HCT116 (cell line): ENCODE measurements at regions not wholly inside any gene's neighbourhood (a gene's known extent, or its start where the extent isn't known, plus 50 kb on each side); places are given as distances from the start of the nearest gene placed in this dataset.

Experiments used
- ATAC-seq: fragments of 200-7000 bp; cut with Tn5 transposase; 2 replicates; pipeline ENCODE4 v1.9.1; 2020; ENCODE audit warnings: mild to moderate bottlenecking, moderate library complexity
- BruUV-seq: library from RNA; stranded (reverse); fragments of 400-500 nt; replicated peaks from 2 replicates; lab custom pipeline; 2021; lab: Mats Ljungman, UMichigan
- CTCF ChIA-PET: fragments of 300-600 bp; sonication (Branson Sonifier 250); formaldehyde crosslinking; loops from one replicate; lab custom pipeline; 2021; ENCODE audit warnings: antibody characterized with exemption; lab: Charles Lee
- POLR2A ChIA-PET: fragments of 300-600, 350-600 bp; sonication (Branson Sonifier 250); formaldehyde crosslinking; loops from one replicate; lab custom pipeline; 2021; ENCODE audit warnings: antibody characterized with exemption; lab: Charles Lee
- RAD21 ChIA-PET, 2 experiments: fragments of 300-600 bp; sonication (Branson Sonifier 250); formaldehyde crosslinking; loops; one replicate each; lab custom pipeline; 2023; ENCODE audit warnings: low total read pairs in 2 of 2; ENCODE audit not compliant: uncharacterized antibody in 2 of 2, unreplicated experiment in 2 of 2, low non-redundant PET in 1 of 2; lab: Charles Lee
- DNase-seq: peaks from one replicate; pipeline ENCODE4 v3.0.0-alpha.2; 2010; ENCODE audit warnings: low read depth, low spot score
- H2AFZ ChIP-seq: fragments of 200-600 bp; shearing (Covaris generic), sonication (generic); 2 replicates; pipeline ENCODE4 v1.6.1; 2017; ENCODE audit warnings: low read depth, mixed run types, mixed read lengths, antibody characterized with exemption, low read length; ENCODE audit not compliant: poor library complexity, severe bottlenecking
- H3K27ac ChIP-seq: 2 replicates; pipeline ENCODE4 v1.5.1; 2012; ENCODE audit warnings: low read depth, low read length
- H3K27me3 ChIP-seq: fragments of 200-600 bp; sonication (generic); 2 replicates; pipeline ENCODE4 v1.6.1; 2016; ENCODE audit warnings: mixed run types, low read length, mixed read lengths; ENCODE audit not compliant: insufficient read depth
- H3K36me3 ChIP-seq, 2 experiments: fragments of 200-500 bp in 1 of 2; fragments of 200-600 bp in 1 of 2; sonication (Bioruptor generic) in 1 of 2; sonication (generic) in 1 of 2; 2 replicates each; pipeline versions ENCODE4 v1.5.1 to v1.6.1; 2014 to 2016; ENCODE audit warnings: low read length in 2 of 2, inconsistent platforms in 1 of 2, mixed read lengths in 1 of 2, mixed run types in 1 of 2; ENCODE audit not compliant: insufficient read depth in 2 of 2, control insufficient read depth in 1 of 2
- H3K4me1 ChIP-seq, 2 experiments: fragments of 200-600 bp in 1 of 2; sonication (generic) in 1 of 2; 2 replicates each; pipeline versions ENCODE4 v1.5.1 to v1.6.1; 2012 to 2017; ENCODE audit warnings: low read length in 2 of 2, inconsistent platforms in 1 of 2, mild to moderate bottlenecking in 1 of 2, mixed read lengths in 1 of 2, mixed run types in 1 of 2, moderate library complexity in 1 of 2; ENCODE audit not compliant: insufficient read depth in 2 of 2, control insufficient read depth in 1 of 2
- H3K4me2 ChIP-seq: fragments of 200-600 bp; sonication (generic); 2 replicates; pipeline ENCODE4 v1.6.1; 2017; ENCODE audit warnings: mixed run types, low read length, mixed read lengths
- H3K4me3 ChIP-seq, 2 experiments: fragments of 200-600 bp in 1 of 2; sonication (generic) in 1 of 2; replicated peaks in 1 of 2; 2 replicates each; pipeline ENCODE4 v1.5.1; 2011 to 2016; ENCODE audit warnings: low read length in 2 of 2, control low read depth in 1 of 2, low read depth in 1 of 2, mild to moderate bottlenecking in 1 of 2, mixed read lengths in 1 of 2, mixed run types in 1 of 2
- H3K79me2 ChIP-seq: fragments of 200-600 bp; sonication (generic); 2 replicates; pipeline ENCODE4 v1.6.1; 2017; ENCODE audit warnings: mild to moderate bottlenecking, mixed run types, low read length, moderate library complexity, mixed read lengths; ENCODE audit not compliant: insufficient read depth
- H3K9ac ChIP-seq: fragments of 200-600 bp; sonication (generic); 2 replicates; pipeline ENCODE4 v1.6.1; 2016; ENCODE audit warnings: low read length, mixed read lengths
- H3K9me2 ChIP-seq: fragments of 200-600 bp; sonication (generic), shearing (Covaris generic); 2 replicates; pipeline ENCODE4 v1.6.1; 2017; ENCODE audit warnings: mixed run types, mild to moderate bottlenecking, moderate library complexity; ENCODE audit not compliant: insufficient read depth
- H3K9me3 ChIP-seq, 2 experiments: fragments of 200-500 bp in 1 of 2; fragments of 200-600 bp in 1 of 2; sonication (Bioruptor generic) in 1 of 2; sonication (generic) in 1 of 2; 2 replicates each; pipeline ENCODE4 v1.6.1; 2014 to 2017; ENCODE audit warnings: low read length in 2 of 2, mixed read lengths in 2 of 2, inconsistent platforms in 1 of 2, low read depth in 1 of 2, mild to moderate bottlenecking in 1 of 2, mixed run types in 1 of 2, moderate library complexity in 1 of 2; ENCODE audit not compliant: control insufficient read depth in 1 of 2, insufficient read depth in 1 of 2
- H4K20me1 ChIP-seq: fragments of 200-600 bp; sonication (generic), shearing (Covaris generic); 2 replicates; pipeline ENCODE4 v1.6.1; 2017; ENCODE audit warnings: mixed run types, mild to moderate bottlenecking, moderate library complexity; ENCODE audit not compliant: insufficient read depth
- CEBPB ChIP-seq: IDR thresholded peaks from 2 replicates; pipeline ENCODE4 v1.6.1; 2012; ENCODE audit warnings: low read depth
- EGR1 ChIP-seq: IDR thresholded peaks from 2 replicates; pipeline ENCODE4 v1.6.1; 2012; ENCODE audit warnings: low read depth
- EZH2 ChIP-seq: fragments of 200-600 bp; sonication (generic); IDR thresholded peaks from 2 replicates; pipeline ENCODE4 v1.6.1; 2017; ENCODE audit warnings: antibody characterized with exemption, mixed run types
- EZH2phosphoT487 ChIP-seq: fragments of 200-600 bp; IDR thresholded peaks from 2 replicates; pipeline ENCODE4 v1.6.1; 2018; ENCODE audit warnings: antibody characterized with exemption, borderline replicate concordance
- FOSL1 ChIP-seq: IDR thresholded peaks from 2 replicates; pipeline ENCODE4 v1.6.1; 2012; ENCODE audit warnings: low read depth
- JUND ChIP-seq: IDR thresholded peaks from 2 replicates; pipeline ENCODE4 v1.6.1; 2012
- POLR2AphosphoS5 ChIP-seq: IDR thresholded peaks from 2 replicates; pipeline ENCODE4 v1.6.1; 2011; ENCODE audit warnings: mild to moderate bottlenecking, low read depth, low read length, moderate library complexity
- RAD21 ChIP-seq: IDR thresholded peaks from 2 replicates; pipeline ENCODE4 v1.6.1; 2012; ENCODE audit warnings: low read depth, mild to moderate bottlenecking
- SIN3A ChIP-seq: IDR thresholded peaks from 2 replicates; pipeline ENCODE4 v1.6.1; 2012; ENCODE audit warnings: low read depth
- YY1 ChIP-seq: IDR thresholded peaks from 2 replicates; pipeline ENCODE4 v1.6.1; 2011; ENCODE audit warnings: low read length, low read depth, moderate library complexity, mild to moderate bottlenecking; ENCODE audit not compliant: insufficient replicate concordance; ENCODE audit errors: extremely low read depth
- ZNF274 ChIP-seq: fragments of 200-500 bp; sonication (Bioruptor generic); IDR thresholded peaks from 2 replicates; pipeline ENCODE4 v1.6.1; 2014; ENCODE audit warnings: mild to moderate bottlenecking, low read depth, low read length, inconsistent platforms
- intact Hi-C: fragments of 100-400 bp; cut with micrococcal nuclease; formaldehyde crosslinking; loops from 2 replicates; pipeline ENCODE4 v1.10.0; 2022
- TF ChIP-seq, protein P1 (sequence below): IDR thresholded peaks from 2 replicates; pipeline ENCODE4 v1.6.1; 2012; ENCODE audit warnings: low read depth
- TF ChIP-seq, protein P2 (sequence below), 3 experiments: fragments of 200-600 bp in 1 of 3; sonication (generic) in 1 of 3; IDR thresholded peaks in 2 of 3; conservative IDR thresholded peaks in 1 of 3; 2 replicates each; pipeline ENCODE4 v1.5.1; 2012 to 2017; ENCODE audit warnings: low read depth in 2 of 3, low read length in 2 of 3, antibody characterized with exemption in 1 of 3, borderline replicate concordance in 1 of 3, control low read depth in 1 of 3, mild to moderate bottlenecking in 1 of 3, mixed read lengths in 1 of 3, mixed run types in 1 of 3, moderate library complexity in 1 of 3; ENCODE audit not compliant: insufficient read depth in 1 of 3

DNA sequence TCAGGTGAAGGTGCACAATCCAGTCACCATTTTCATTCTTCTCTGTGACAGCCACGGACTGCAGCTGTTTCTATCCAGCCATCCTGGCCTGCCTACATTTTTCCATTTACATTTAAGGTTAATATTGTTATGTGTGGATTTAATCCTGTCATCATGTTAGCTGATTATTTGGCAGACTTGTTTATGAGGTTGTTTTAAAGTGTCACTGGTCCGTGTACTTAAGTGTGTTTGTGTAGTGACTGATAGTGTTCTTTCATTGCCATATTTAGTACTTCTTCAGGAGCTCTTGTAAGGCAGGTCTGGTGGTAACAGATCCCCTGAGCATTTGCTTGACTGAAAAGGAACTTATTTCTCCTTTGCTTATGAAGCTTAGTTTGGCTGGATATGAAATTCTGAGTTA, 364.2 kb downstream of the JRKL start:
- Histone ChIP-seq H3K4me3 (no peak overlapping the region), H4K20me1 (no peaks in the 10 kb centered on the region; the same call in 1 of the 2 replicates), H3K4me1 (no peaks in the 10 kb centered on the region), H3K9ac (no peak overlapping the region), H3K79me2 (no peaks in the 10 kb centered on the region), H3K9me3 (no peaks in the 10 kb centered on the region; a peak in 1 of 4 replicates), H3K27me3 (no peaks in the 10 kb centered on the region), H3K9me2 (no peaks in the 10 kb centered on the region), H2AFZ (no peak overlapping the region), H3K27ac (no peak overlapping the region), H3K4me2 (no peak overlapping the region), H3K36me3 (no peaks in the 10 kb centered on the region)
- CTCF ChIA-PET: no interaction called here
- intact Hi-C loops: no loop called here
- no peak for DNase-seq
- BruUV-seq: no TSS peak
- no peak for TF ChIP-seq FOSL1
- no peak for TF ChIP-seq POLR2AphosphoS5
- TF ChIP-seq EZH2: no peak
- no peak for TF ChIP-seq SIN3A
- no peak for TF ChIP-seq YY1
- no peak for TF ChIP-seq JUND
- POLR2A ChIA-PET: no interaction called here
- no peak for ATAC-seq
- RAD21 ChIA-PET: no interaction called here

DNA sequence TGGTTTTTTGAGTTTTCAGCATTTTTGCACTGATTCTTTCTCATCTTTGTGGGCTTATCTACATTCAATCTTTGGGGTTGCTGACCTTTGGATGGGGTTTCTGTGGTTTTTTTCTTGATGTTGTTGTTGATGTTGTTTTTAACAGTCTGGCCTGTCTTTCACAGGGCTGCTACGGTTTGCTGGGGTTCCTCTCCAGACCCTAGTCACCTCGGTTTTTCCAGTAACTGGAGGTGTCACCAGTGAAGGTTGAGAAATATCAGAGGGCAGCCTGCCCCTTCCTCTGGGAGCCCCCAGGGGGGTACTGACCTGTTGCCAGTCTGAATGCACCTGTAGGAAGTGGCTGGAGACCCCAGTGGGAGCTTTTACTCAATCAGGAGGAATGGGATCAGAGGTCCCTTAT, 365.4 kb downstream of the JRKL start:
- ChIA-PET POLR2A (no interaction called here), CTCF (no interaction called here), RAD21 (no interaction called here)
- TF ChIP-seq CEBPB: no peak
- TF ChIP-seq EZH2: no peak
- TF ChIP-seq RAD21: no peak
- no peak for TF ChIP-seq ZNF274
- no peak for TF ChIP-seq EGR1
- TF ChIP-seq, protein P1, sequence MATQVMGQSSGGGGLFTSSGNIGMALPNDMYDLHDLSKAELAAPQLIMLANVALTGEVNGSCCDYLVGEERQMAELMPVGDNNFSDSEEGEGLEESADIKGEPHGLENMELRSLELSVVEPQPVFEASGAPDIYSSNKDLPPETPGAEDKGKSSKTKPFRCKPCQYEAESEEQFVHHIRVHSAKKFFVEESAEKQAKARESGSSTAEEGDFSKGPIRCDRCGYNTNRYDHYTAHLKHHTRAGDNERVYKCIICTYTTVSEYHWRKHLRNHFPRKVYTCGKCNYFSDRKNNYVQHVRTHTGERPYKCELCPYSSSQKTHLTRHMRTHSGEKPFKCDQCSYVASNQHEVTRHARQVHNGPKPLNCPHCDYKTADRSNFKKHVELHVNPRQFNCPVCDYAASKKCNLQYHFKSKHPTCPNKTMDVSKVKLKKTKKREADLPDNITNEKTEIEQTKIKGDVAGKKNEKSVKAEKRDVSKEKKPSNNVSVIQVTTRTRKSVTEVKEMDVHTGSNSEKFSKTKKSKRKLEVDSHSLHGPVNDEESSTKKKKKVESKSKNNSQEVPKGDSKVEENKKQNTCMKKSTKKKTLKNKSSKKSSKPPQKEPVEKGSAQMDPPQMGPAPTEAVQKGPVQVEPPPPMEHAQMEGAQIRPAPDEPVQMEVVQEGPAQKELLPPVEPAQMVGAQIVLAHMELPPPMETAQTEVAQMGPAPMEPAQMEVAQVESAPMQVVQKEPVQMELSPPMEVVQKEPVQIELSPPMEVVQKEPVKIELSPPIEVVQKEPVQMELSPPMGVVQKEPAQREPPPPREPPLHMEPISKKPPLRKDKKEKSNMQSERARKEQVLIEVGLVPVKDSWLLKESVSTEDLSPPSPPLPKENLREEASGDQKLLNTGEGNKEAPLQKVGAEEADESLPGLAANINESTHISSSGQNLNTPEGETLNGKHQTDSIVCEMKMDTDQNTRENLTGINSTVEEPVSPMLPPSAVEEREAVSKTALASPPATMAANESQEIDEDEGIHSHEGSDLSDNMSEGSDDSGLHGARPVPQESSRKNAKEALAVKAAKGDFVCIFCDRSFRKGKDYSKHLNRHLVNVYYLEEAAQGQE: no peak
- TF ChIP-seq, protein P2, sequence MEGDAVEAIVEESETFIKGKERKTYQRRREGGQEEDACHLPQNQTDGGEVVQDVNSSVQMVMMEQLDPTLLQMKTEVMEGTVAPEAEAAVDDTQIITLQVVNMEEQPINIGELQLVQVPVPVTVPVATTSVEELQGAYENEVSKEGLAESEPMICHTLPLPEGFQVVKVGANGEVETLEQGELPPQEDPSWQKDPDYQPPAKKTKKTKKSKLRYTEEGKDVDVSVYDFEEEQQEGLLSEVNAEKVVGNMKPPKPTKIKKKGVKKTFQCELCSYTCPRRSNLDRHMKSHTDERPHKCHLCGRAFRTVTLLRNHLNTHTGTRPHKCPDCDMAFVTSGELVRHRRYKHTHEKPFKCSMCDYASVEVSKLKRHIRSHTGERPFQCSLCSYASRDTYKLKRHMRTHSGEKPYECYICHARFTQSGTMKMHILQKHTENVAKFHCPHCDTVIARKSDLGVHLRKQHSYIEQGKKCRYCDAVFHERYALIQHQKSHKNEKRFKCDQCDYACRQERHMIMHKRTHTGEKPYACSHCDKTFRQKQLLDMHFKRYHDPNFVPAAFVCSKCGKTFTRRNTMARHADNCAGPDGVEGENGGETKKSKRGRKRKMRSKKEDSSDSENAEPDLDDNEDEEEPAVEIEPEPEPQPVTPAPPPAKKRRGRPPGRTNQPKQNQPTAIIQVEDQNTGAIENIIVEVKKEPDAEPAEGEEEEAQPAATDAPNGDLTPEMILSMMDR (IDR thresholded peaks at IDR 0.05 in 2 of 3, conservative IDR thresholded peaks at IDR 0.05 in 1 of 3; ENCODE audit: borderline replicate concordance in 1 of 3, insufficient read depth in 1 of 3, low read depth in 2 of 3, low read length in 2 of 3): no peak
- TF ChIP-seq POLR2AphosphoS5: no peak
- TF ChIP-seq EZH2phosphoT487: no peak
- TF ChIP-seq JUND: no peak
- no peak for TF ChIP-seq SIN3A

More for the DNA sequence above, 365.4 kb downstream of the JRKL start:
- H3K9me3 ChIP-seq: no peaks in the 10 kb centered on the region; a peak in 1 of 4 replicates
- H3K4me3 ChIP-seq: no peak overlapping the region
- ATAC-seq (no peak), DNase-seq (no peak)
- no peaks in the 10 kb centered on the region for H3K4me1 ChIP-seq
- no peaks in the 10 kb centered on the region for H3K79me2 ChIP-seq
- H3K9ac ChIP-seq: no peak overlapping the region
- no peaks in the 10 kb centered on the region for H3K9me2 ChIP-seq
- no TSS peak for BruUV-seq
- no peak overlapping the region for H3K4me2 ChIP-seq
- H2AFZ ChIP-seq: no peak overlapping the region
- no peak overlapping the region for H3K27ac ChIP-seq
- no peaks in the 10 kb centered on the region; the same call in 1 of the 2 replicates for H4K20me1 ChIP-seq
- H3K27me3 ChIP-seq: no peaks in the 10 kb centered on the region
- H3K36me3 ChIP-seq: no peaks in the 10 kb centered on the region
- intact Hi-C loops: no loop called here
